ENCODE measurements at regions not wholly inside any gene's neighbourhood (a gene's known extent, or its start where the extent isn't known, plus 50 kb on each side); places are given as distances from the start of the nearest gene placed in this dataset.

DNA sequence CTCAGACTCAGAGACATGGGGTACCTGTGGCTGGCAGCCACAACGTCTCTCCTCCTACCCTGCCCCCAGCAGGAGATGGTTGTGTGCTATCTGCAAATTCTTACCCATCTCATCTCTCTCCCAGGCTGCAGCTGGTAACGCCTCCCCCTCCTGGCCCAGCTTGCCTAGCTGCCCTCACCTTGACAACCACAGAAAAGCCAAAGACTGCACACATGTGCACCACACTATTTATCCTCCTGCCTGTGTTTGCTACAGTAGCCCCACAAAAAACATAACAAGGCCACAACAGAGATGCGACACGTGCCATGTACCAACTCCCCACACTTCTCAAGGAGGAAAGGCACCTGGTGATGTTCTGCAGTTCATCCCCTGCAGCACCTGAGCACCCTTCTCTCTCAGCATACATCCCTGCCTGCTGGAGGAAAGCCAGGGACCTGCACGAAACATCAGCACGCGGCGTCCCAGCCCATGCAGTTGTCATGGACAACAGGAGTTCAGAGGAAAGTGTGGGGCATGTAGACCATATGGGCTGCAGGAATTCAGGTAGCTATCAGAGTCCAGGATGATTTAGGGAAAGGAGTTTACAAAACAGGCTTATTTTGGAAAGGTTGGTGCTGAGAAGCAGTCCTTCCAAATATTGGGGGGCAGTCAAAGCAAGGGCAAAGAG, 168.7 kb downstream of the C5orf15 start:
- TF ChIP-seq, protein P1, sequence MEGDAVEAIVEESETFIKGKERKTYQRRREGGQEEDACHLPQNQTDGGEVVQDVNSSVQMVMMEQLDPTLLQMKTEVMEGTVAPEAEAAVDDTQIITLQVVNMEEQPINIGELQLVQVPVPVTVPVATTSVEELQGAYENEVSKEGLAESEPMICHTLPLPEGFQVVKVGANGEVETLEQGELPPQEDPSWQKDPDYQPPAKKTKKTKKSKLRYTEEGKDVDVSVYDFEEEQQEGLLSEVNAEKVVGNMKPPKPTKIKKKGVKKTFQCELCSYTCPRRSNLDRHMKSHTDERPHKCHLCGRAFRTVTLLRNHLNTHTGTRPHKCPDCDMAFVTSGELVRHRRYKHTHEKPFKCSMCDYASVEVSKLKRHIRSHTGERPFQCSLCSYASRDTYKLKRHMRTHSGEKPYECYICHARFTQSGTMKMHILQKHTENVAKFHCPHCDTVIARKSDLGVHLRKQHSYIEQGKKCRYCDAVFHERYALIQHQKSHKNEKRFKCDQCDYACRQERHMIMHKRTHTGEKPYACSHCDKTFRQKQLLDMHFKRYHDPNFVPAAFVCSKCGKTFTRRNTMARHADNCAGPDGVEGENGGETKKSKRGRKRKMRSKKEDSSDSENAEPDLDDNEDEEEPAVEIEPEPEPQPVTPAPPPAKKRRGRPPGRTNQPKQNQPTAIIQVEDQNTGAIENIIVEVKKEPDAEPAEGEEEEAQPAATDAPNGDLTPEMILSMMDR (IDR thresholded peaks at IDR 0.05), result no peak
- TF ChIP-seq POLR2A (IDR thresholded peaks at IDR 0.05), result no peak
- H3K27ac ChIP-seq, result no peak overlapping the region
- no peak overlapping the region for H3K4me3 ChIP-seq
- H3K4me1 ChIP-seq, result peaks cover 0 to 12% (median 0%) of the 10 kb centered on the region in 4 donors
- intact Hi-C loops (cut with DNase I), result no loop called here
- WGBS (ENCODE audit: insufficient coverage, low coverage, low lambda C conversion rate, missing lambda C conversion rate), result 86% methylated on average over 6 of the region's 8 CpGs
- no peak for ATAC-seq
- DNase-seq, result peak in 1 of 3 donors; percentile 11
- no peaks in the 10 kb centered on the region for H3K9me3 ChIP-seq
- no peaks in the 10 kb centered on the region for H3K36me3 ChIP-seq
- H3K27me3 ChIP-seq, result no peaks in the 10 kb centered on the region

- Histone ChIP-seq H3K27ac (no peak overlapping the region), H3K27me3 (no peaks in the 10 kb centered on the region), H3K4me1 (peaks cover 0 to 8% (median 0%) of the 10 kb centered on the region in 4 donors), H3K4me3 (no peak overlapping the region), H3K36me3 (no peaks in the 10 kb centered on the region), H3K9me3 (no peaks in the 10 kb centered on the region)
- no peak for TF ChIP-seq POLR2A (IDR thresholded peaks at IDR 0.05)
- TF ChIP-seq, protein P1 (IDR thresholded peaks at IDR 0.05), result no peak
- no peak for DNase-seq
- intact Hi-C loops (cut with DNase I), result no loop called here
- no peak for ATAC-seq
Observed at GRCh38 chr5:133797167-133797566, 171.3 kb downstream of the C5orf15 start.

DNA sequence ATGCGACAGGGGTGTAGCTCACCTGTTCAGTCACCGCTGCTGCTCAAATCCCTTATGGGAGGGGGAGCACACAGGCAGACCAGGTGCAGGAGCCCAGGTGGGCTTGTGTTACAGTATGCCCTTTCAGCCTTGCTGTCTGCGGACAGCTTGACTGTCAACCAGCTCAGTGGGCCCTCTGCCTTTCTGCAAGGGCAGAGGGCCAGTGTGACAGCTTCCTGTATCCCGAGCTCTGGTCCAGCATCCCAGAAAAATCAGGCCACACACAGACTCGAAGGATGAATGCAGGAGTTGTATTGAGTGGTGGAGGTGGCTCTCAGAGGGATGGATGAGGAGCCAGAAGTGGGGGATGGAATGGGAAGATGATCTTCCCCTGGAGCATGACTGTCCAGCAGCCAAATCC, 172.2 kb downstream of the C5orf15 start:
- Histone ChIP-seq H3K4me1 (no peaks in the 10 kb centered on the region), H3K4me3 (no peak overlapping the region), H3K27me3 (no peaks in the 10 kb centered on the region), H3K27ac (no peak overlapping the region), H3K9me3 (no peaks in the 10 kb centered on the region), H3K36me3 (no peaks in the 10 kb centered on the region)
- intact Hi-C loops (cut with DNase I), result no loop called here
- TF ChIP-seq POLR2A (IDR thresholded peaks at IDR 0.05), result no peak
- TF ChIP-seq, protein P1 (IDR thresholded peaks at IDR 0.05), result no peak
- peak in 1 of 3 donors; percentile 13 for DNase-seq
- 100% methylated on average over 1 of the region's 5 CpGs for WGBS (ENCODE audit: insufficient coverage, low coverage, low lambda C conversion rate, missing lambda C conversion rate)
- ATAC-seq, result no peak

GRCh38 chr5:133794771-133795415, 173.5 kb downstream of the C5orf15 start:
- H3K27me3 ChIP-seq, result no peaks in the 10 kb centered on the region
- no peaks in the 10 kb centered on the region for H3K4me1 ChIP-seq
- no peak for ATAC-seq
- H3K27ac ChIP-seq, result no peak overlapping the region
- H3K9me3 ChIP-seq, result no peaks in the 10 kb centered on the region
- no peak for DNase-seq
- H3K4me3 ChIP-seq, result no peak overlapping the region
- no peaks in the 10 kb centered on the region for H3K36me3 ChIP-seq
- TF ChIP-seq, protein P1 (IDR thresholded peaks at IDR 0.05), result no peak
- no peak for TF ChIP-seq POLR2A (IDR thresholded peaks at IDR 0.05)
- WGBS (ENCODE audit: insufficient coverage, low coverage, low lambda C conversion rate, missing lambda C conversion rate), result 64% methylated on average over 5 of the region's 8 CpGs
- intact Hi-C loops (cut with DNase I), result no loop called here

All from right lobe of liver (tissue), 6 donors.